Spinal cord (tissue), 9 donors: ENCODE measurements at regions not wholly inside any gene's neighbourhood (a gene's known extent, or its start where the extent isn't known, plus 50 kb on each side); places are given as distances from the start of the nearest gene placed in this dataset.
"Not testable (repeated sequence)": the region's sequence is repeated elsewhere in the genome, so short reads cannot be mapped to it uniquely, and the experiment has no call there.

Source experiments
- DNase-seq, 6 donors: peaks; one replicate each; pipeline versions ENCODE4 v3.0.0 to v3.0.0-alpha.2; 2013 to 2015; ENCODE audit warnings: low spot score in 6 of 6, low read depth in 4 of 6
- H3K27ac ChIP-seq: one replicate; pipeline ENCODE4 v1.5.1; 2013; ENCODE audit warnings: low read depth, low read length, control low read depth
- H3K27me3 ChIP-seq: one replicate; pipeline ENCODE4 v1.6.1; 2013; ENCODE audit warnings: low read length; ENCODE audit not compliant: control insufficient read depth, insufficient read depth
- H3K36me3 ChIP-seq: one replicate; pipeline ENCODE4 v1.6.1; 2013; ENCODE audit warnings: low read length; ENCODE audit not compliant: control insufficient read depth, insufficient read depth
- H3K4me1 ChIP-seq: one replicate; pipeline ENCODE4 v1.6.1; 2013; ENCODE audit warnings: low read length; ENCODE audit not compliant: control insufficient read depth, insufficient read depth
- H3K4me3 ChIP-seq: one replicate; pipeline ENCODE4 v1.5.1; 2013; ENCODE audit warnings: low read depth, low read length, control low read depth
- H3K9me3 ChIP-seq: one replicate; pipeline ENCODE4 v1.6.1; 2013; ENCODE audit warnings: low read length; ENCODE audit not compliant: control insufficient read depth, insufficient read depth
- WGBS: methylation state at CpG from one replicate; pipeline ENCODE4 v1.1.5; 2013; ENCODE audit warnings: missing lambda C conversion rate; ENCODE audit not compliant: insufficient coverage; 5-methylcytosine and 5-hydroxymethylcytosine counted together
- donor health status: healthy.

GRCh38 chrX:34371754-34372153 lies 239.6 kb upstream of the FAM47A start:
- peaks cover 1% of the 10 kb centered on the region for H3K9me3 ChIP-seq
- no peaks in the 10 kb centered on the region for H3K36me3 ChIP-seq
- no peak overlapping the region for H3K27ac ChIP-seq
- no peaks in the 10 kb centered on the region for H3K4me1 ChIP-seq
- H3K4me3 ChIP-seq = no peak overlapping the region
- DNase-seq = no peak
- no peaks in the 10 kb centered on the region for H3K27me3 ChIP-seq
- no CpG with 5 or more reads among the region's 1 CpG for WGBS

GRCh38 chrX:34365471-34365870 lies 233.4 kb upstream of the FAM47A start:
- Histone ChIP-seq H3K4me3 (no peak overlapping the region), H3K36me3 (no peaks in the 10 kb centered on the region), H3K27ac (no peak overlapping the region), H3K4me1 (no peaks in the 10 kb centered on the region), H3K9me3 (no peaks in the 10 kb centered on the region), H3K27me3 (no peaks in the 10 kb centered on the region)
- 34% methylated on average over 2 of the region's 4 CpGs for WGBS
- DNase-seq = peak; percentile 5 to 83 (median 21)

- H3K4me1 ChIP-seq = no peaks in the 10 kb centered on the region
- H3K4me3 ChIP-seq = no peak overlapping the region
- WGBS = no CpG with 5 or more reads among the region's 3 CpGs
- H3K27ac ChIP-seq = no peak overlapping the region
- H3K9me3 ChIP-seq = no peaks in the 10 kb centered on the region
- DNase-seq = peak in 1 of 6 donors; percentile 17
- H3K36me3 ChIP-seq = no peaks in the 10 kb centered on the region
- H3K27me3 ChIP-seq = no peaks in the 10 kb centered on the region
These were observed 218.6 kb upstream of the FAM47A start for GRCh38 chrX:34350561-34351335.

GRCh38 chrX:34343001-34343400 lies 210.9 kb upstream of the FAM47A start:
- no peak overlapping the region for H3K27ac ChIP-seq
- H3K27me3 ChIP-seq = no peaks in the 10 kb centered on the region
- DNase-seq = peak in 1 of 6 donors; percentile 4
- H3K4me3 ChIP-seq = no peak overlapping the region
- no peaks in the 10 kb centered on the region for H3K4me1 ChIP-seq
- no peaks in the 10 kb centered on the region for H3K36me3 ChIP-seq
- no peaks in the 10 kb centered on the region for H3K9me3 ChIP-seq

GRCh38 chrX:34341814-34342213 lies 209.7 kb upstream of the FAM47A start:
- 51% methylated on average over 3 of the region's 4 CpGs for WGBS

GRCh38 chrX:34341258-34341657 lies 209.1 kb upstream of the FAM47A start:
- Histone ChIP-seq H3K4me3 (no peak overlapping the region), H3K9me3 (no peaks in the 10 kb centered on the region), H3K36me3 (no peaks in the 10 kb centered on the region), H3K27ac (no peak overlapping the region), H3K27me3 (no peaks in the 10 kb centered on the region), H3K4me1 (no peaks in the 10 kb centered on the region)
- DNase-seq = peak in 1 of 6 donors; percentile 17

More at GRCh38 chrX:34341814-34342213, 209.7 kb upstream of the FAM47A start:
- H3K27ac ChIP-seq = no peak overlapping the region
- H3K9me3 ChIP-seq = no peaks in the 10 kb centered on the region
- H3K36me3 ChIP-seq = no peaks in the 10 kb centered on the region
- H3K4me1 ChIP-seq = no peaks in the 10 kb centered on the region
- DNase-seq = no peak
- no peak overlapping the region for H3K4me3 ChIP-seq
- no peaks in the 10 kb centered on the region for H3K27me3 ChIP-seq

GRCh38 chrX:34338046-34338445 lies 205.9 kb upstream of the FAM47A start:
- Histone ChIP-seq H3K36me3 (no peaks in the 10 kb centered on the region), H3K4me1 (no peaks in the 10 kb centered on the region), H3K9me3 (no peaks in the 10 kb centered on the region), H3K4me3 (no peak overlapping the region), H3K27ac (no peak overlapping the region), H3K27me3 (no peaks in the 10 kb centered on the region)
- no peak for DNase-seq

GRCh38 chrX:34335376-34335775 lies 203.3 kb upstream of the FAM47A start:
- not testable (repeated sequence) for DNase-seq, H3K9me3 ChIP-seq
- 54% methylated on average over 2 of the region's 2 CpGs for WGBS

GRCh38 chrX:34332334-34332733 lies 200.2 kb upstream of the FAM47A start:
- H3K4me3 ChIP-seq = no peak overlapping the region
- H3K36me3 ChIP-seq = no peaks in the 10 kb centered on the region
- no peaks in the 10 kb centered on the region for H3K27me3 ChIP-seq
- no peaks in the 10 kb centered on the region for H3K4me1 ChIP-seq
- 40% methylated on average over 1 of the region's 2 CpGs for WGBS
- DNase-seq = peak in 3 of 6 donors; percentile 2 to 60 (median 6)
- no peaks in the 10 kb centered on the region for H3K9me3 ChIP-seq
- no peak overlapping the region for H3K27ac ChIP-seq

More at GRCh38 chrX:34335376-34335775, 203.3 kb upstream of the FAM47A start:
- H3K4me3 ChIP-seq, H3K27me3 ChIP-seq, H3K4me1 ChIP-seq, H3K36me3 ChIP-seq, H3K27ac ChIP-seq: not testable (repeated sequence)

- Histone ChIP-seq H3K36me3 (no peaks in the 10 kb centered on the region), H3K4me1 (no peaks in the 10 kb centered on the region), H3K27ac (no peak overlapping the region), H3K4me3 (no peak overlapping the region), H3K27me3 (no peaks in the 10 kb centered on the region), H3K9me3 (no peaks in the 10 kb centered on the region)
- DNase-seq = peak in 1 of 6 donors; percentile 2
- WGBS = 60% methylated on average over 1 of the region's 2 CpGs
These were observed 193.3 kb upstream of the FAM47A start for GRCh38 chrX:34325460-34325859.
